GM12878 (cell line): ENCODE measurements at regions not wholly inside any gene's neighbourhood (a gene's known extent, or its start where the extent isn't known, plus 50 kb on each side); places are given as distances from the start of the nearest gene placed in this dataset.
"Not testable (repeated sequence)": the region's sequence is repeated elsewhere in the genome, so short reads cannot be mapped to it uniquely, and the experiment has no call there.

Experiments
- ATAC-seq: fragments of 200-7000 bp; cut with Tn5 transposase; 3 replicates; pipeline ENCODE4 v1.9.1; 2020; ENCODE audit warnings: mild to moderate bottlenecking, moderate library complexity
- BruUV-seq: library from RNA; stranded (reverse); fragments of 400-500 nt; replicated peaks from 2 replicates; lab custom pipeline; 2021; lab: Mats Ljungman, UMichigan
- CTCF ChIA-PET: fragments of 300-600 bp; sonication (Branson Sonifier 250); formaldehyde crosslinking; extraction: SDS; loops from one replicate; lab custom pipeline; 2021; ENCODE audit warnings: inconsistent platforms; lab: Yijun Ruan, JAX
- POLR2A ChIA-PET: fragments of 350-600 bp; formaldehyde crosslinking; extraction: SDS; loops from one replicate; lab custom pipeline; 2021; ENCODE audit warnings: inconsistent platforms; lab: Charles Lee
- RAD21 ChIA-PET: fragments of 300-600 bp; sonication (Branson Sonifier 250); formaldehyde crosslinking; loops from one replicate; lab custom pipeline; 2023; ENCODE audit warnings: antibody characterized with exemption; ENCODE audit not compliant: unreplicated experiment; lab: Charles Lee
- SMC1A ChIA-PET: fragments of 300-600 bp; sonication (Branson Sonifier 250); formaldehyde crosslinking; loops from one replicate; lab custom pipeline; 2023; ENCODE audit not compliant: unreplicated experiment, uncharacterized antibody; lab: Charles Lee
- DNase-seq: peaks from one replicate; pipeline ENCODE4 v3.0.0-alpha.2; 2011; ENCODE audit warnings: low read depth, low spot score
- FAIRE-seq: peaks from 3 replicates; lab custom pipeline; 2011; peaks lifted over from hg19 to GRCh38; lab: Jason Lieb, UNC
- H2AFZ ChIP-seq: 2 replicates; pipeline ENCODE4 v1.6.0; 2011; ENCODE audit warnings: low read depth, low read length, control low read depth; ENCODE audit not compliant: control insufficient read depth
- H3K27ac ChIP-seq: 2 replicates; pipeline ENCODE4 v1.5.1; 2011; ENCODE audit warnings: control low read depth; ENCODE audit not compliant: control insufficient read depth, insufficient read depth
- H3K27me3 ChIP-seq, 2 experiments: replicated peaks in 1 of 2; 2 replicates each; pipeline versions ENCODE4 v1.6.0 to v1.6.1; 2011; ENCODE audit warnings: low read length in 1 of 2; ENCODE audit not compliant: control insufficient read depth in 2 of 2, insufficient read depth in 2 of 2
- H3K36me3 ChIP-seq, 2 experiments: 2 replicates each; pipeline ENCODE4 v1.5.1; 2011; ENCODE audit warnings: low read length in 1 of 2; ENCODE audit not compliant: control insufficient read depth in 2 of 2, insufficient read depth in 2 of 2
- H3K4me1 ChIP-seq: 2 replicates; pipeline ENCODE4 v1.6.1; 2011; ENCODE audit warnings: mild to moderate bottlenecking, low read length, moderate library complexity, mixed read lengths; ENCODE audit not compliant: control insufficient read depth, insufficient read depth
- H3K4me2 ChIP-seq: 2 replicates; pipeline ENCODE4 v1.6.0; 2011; ENCODE audit warnings: control low read depth; ENCODE audit not compliant: control insufficient read depth, insufficient read depth
- H3K4me3 ChIP-seq: fragments of 200-600 bp; sonication (generic); 2 replicates; pipeline ENCODE4 v1.5.1; 2016
- H3K79me2 ChIP-seq: 2 replicates; pipeline ENCODE4 v1.6.0; 2011; ENCODE audit warnings: low read length; ENCODE audit not compliant: control insufficient read depth, insufficient read depth
- H3K9ac ChIP-seq: 2 replicates; pipeline ENCODE4 v1.8.0; 2011; ENCODE audit warnings: low read length, control low read depth, mixed read lengths; ENCODE audit not compliant: control insufficient read depth, insufficient read depth
- H3K9me3 ChIP-seq: replicated peaks from 3 replicates; pipeline ENCODE4 v1.5.1; 2011; ENCODE audit warnings: mild to moderate bottlenecking, low read length; ENCODE audit not compliant: control insufficient read depth, insufficient read depth
- H4K20me1 ChIP-seq: 2 replicates; pipeline ENCODE4 v1.6.0; 2011; ENCODE audit not compliant: control insufficient read depth, insufficient read depth
- NBN ChIP-seq: fragments of 450-650 bp; IDR thresholded peaks from 2 replicates; pipeline ENCODE4 v1.6.1; 2016
- whole genome bisulfite sequencing: methylation state at CpG from one replicate; pipeline ENCODE4 v1.1.6; 2016; ENCODE audit warnings: low lambda C conversion rate; ENCODE audit not compliant: insufficient replicate concordance, insufficient coverage; ENCODE audit errors: missing lambda C conversion rate; 5-methylcytosine and 5-hydroxymethylcytosine counted together
- in situ Hi-C: fragments of 300-500 bp; cut with MboI; formaldehyde crosslinking; loops from 9 replicates; pipeline ENCODE4 v1.14.3; 2018; ENCODE audit warnings: mixed read lengths
- intact Hi-C: fragments of 100-400 bp; cut with micrococcal nuclease; formaldehyde crosslinking; loops from one replicate; pipeline ENCODE4 v1.14.2; 2022; ENCODE audit not compliant: unreplicated experiment

- Histone ChIP-seq H3K4me1 (no peaks in the 10 kb centered on the region), H3K27me3 (no peaks in the 10 kb centered on the region), H3K9me3 (no peaks in the 10 kb centered on the region), H4K20me1 (no peaks in the 10 kb centered on the region), H3K79me2 (no peaks in the 10 kb centered on the region), H2AFZ (no peak overlapping the region), H3K4me2 (no peak overlapping the region), H3K4me3 (no peak overlapping the region), H3K27ac (no peak overlapping the region), H3K9ac (no peak overlapping the region), H3K36me3 (no peaks in the 10 kb centered on the region)
- 16% methylated on average over 3 of the region's 3 CpGs for WGBS
- FAIRE-seq (no peak), ATAC-seq (no peak), DNase-seq (no peak)
- intact Hi-C loops = no loop called here
- POLR2A ChIA-PET = no interaction called here
- SMC1A ChIA-PET = interaction anchor here (0.9 to 2.0 kb wide), 5 partner anchors 10 to 319 kb away, joined by 3 to 6 read pairs (median 3); no protein-coding TSS in a partner anchor
- RAD21 ChIA-PET = interaction anchor here (1.0 kb wide), 1 partner anchor 15 kb away, joined by 3 read pairs; no protein-coding TSS in a partner anchor
- CTCF ChIA-PET = no interaction called here
- BruUV-seq = no TSS peak
- TF ChIP-seq NBN = no peak
- TF ChIP-seq, all 136 proteins: peak for 0
- in situ Hi-C loops = no loop called here
Measured at GRCh38 chr5:103860327-103860726, 297.7 kb upstream of the NUDT12 start.

GRCh38 chr5:103858367-103858766 is 295.8 kb upstream of the NUDT12 start:
- H3K4me3 ChIP-seq, FAIRE-seq, in situ Hi-C loops, H3K79me2 ChIP-seq, H3K27ac ChIP-seq, H2AFZ ChIP-seq, H3K9ac ChIP-seq, H3K4me1 ChIP-seq, BruUV-seq, H4K20me1 ChIP-seq, H3K36me3 ChIP-seq, CTCF ChIA-PET, H3K27me3 ChIP-seq, H3K4me2 ChIP-seq, POLR2A ChIA-PET, H3K9me3 ChIP-seq, ATAC-seq, RAD21 ChIA-PET, intact Hi-C loops, DNase-seq: not testable (repeated sequence)
- SMC1A ChIA-PET = interaction anchor here (1.9 to 2.0 kb wide), 2 partner anchors 9 to 321 kb away, joined by 5 to 6 read pairs; no protein-coding TSS in a partner anchor
- 0% methylated on average over 3 of the region's 3 CpGs for WGBS
